BE2C (cell line): ENCODE measurements at regions not wholly inside any gene's neighbourhood (a gene's known extent, or its start where the extent isn't known, plus 50 kb on each side); places are given as distances from the start of the nearest gene placed in this dataset.
A peak's percentile ranks its signal among the peaks of the same experiment; 100 is the strongest.

Source experiments
- DNase-seq: peaks from one replicate; pipeline ENCODE4 v3.0.0-alpha.2; 2020
- H3K27me3 ChIP-seq: fragments of 250-450 bp; sonication (Bioruptor Pico); 2 replicates; pipeline ENCODE4 v1.5.1; 2020; ENCODE audit warnings: mild to moderate bottlenecking
- H3K36me3 ChIP-seq: fragments of 250-450 bp; sonication (Bioruptor Pico); 2 replicates; pipeline ENCODE4 v1.5.1; 2020; ENCODE audit warnings: mild to moderate bottlenecking
- H3K4me1 ChIP-seq: fragments of 250-450 bp; sonication (Bioruptor Pico); 2 replicates; pipeline ENCODE4 v1.5.1; 2020
- H3K4me3 ChIP-seq: 2 replicates; pipeline ENCODE4 v1.5.1; 2011; ENCODE audit warnings: low read depth, low read length
- H3K9me3 ChIP-seq: fragments of 250-450 bp; sonication (Bioruptor Pico); 2 replicates; pipeline ENCODE4 v1.5.1; 2020
- TF ChIP-seq, protein P1 (sequence below): IDR thresholded peaks from 2 replicates; pipeline ENCODE4 v1.5.1; 2012; ENCODE audit warnings: mild to moderate bottlenecking, low read depth, low read length

DNA sequence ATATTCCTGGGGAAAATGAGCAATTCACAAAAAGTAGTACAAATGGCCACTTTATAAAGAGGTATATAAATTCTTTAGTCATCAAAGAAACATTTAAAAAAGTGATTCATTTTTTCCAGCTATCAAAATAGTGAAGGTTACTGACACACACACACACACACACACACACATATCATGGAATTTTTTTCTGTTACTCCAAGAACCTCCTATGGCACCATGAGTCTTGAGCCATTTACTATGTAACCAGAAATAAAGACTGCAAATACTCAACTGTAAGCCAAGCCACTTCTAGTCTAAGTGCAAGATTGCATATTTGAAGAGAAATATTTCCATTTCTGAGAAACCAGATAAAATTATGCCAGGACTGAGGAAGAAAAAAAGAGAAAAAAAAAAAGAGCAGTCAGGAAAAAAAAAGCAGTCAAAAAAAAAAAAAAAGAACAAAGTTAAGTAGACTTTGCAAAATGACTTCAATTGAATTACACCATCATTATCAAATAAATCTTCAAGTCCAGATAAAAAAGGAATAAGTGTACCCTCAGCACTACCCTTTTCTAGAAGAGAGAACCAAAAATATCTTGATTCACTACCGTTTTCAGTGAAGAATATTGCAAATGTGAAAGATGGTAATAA lies 275.7 kb downstream of the DAD1 start:
- H3K9me3 ChIP-seq, result no peaks in the 10 kb centered on the region
- H3K27me3 ChIP-seq, result peaks cover 13% of the 10 kb centered on the region
- no peaks in the 10 kb centered on the region for H3K4me1 ChIP-seq
- TF ChIP-seq, protein P1, sequence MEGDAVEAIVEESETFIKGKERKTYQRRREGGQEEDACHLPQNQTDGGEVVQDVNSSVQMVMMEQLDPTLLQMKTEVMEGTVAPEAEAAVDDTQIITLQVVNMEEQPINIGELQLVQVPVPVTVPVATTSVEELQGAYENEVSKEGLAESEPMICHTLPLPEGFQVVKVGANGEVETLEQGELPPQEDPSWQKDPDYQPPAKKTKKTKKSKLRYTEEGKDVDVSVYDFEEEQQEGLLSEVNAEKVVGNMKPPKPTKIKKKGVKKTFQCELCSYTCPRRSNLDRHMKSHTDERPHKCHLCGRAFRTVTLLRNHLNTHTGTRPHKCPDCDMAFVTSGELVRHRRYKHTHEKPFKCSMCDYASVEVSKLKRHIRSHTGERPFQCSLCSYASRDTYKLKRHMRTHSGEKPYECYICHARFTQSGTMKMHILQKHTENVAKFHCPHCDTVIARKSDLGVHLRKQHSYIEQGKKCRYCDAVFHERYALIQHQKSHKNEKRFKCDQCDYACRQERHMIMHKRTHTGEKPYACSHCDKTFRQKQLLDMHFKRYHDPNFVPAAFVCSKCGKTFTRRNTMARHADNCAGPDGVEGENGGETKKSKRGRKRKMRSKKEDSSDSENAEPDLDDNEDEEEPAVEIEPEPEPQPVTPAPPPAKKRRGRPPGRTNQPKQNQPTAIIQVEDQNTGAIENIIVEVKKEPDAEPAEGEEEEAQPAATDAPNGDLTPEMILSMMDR, result no peak
- no peak overlapping the region for H3K4me3 ChIP-seq
- DNase-seq, result no peak
- no peaks in the 10 kb centered on the region for H3K36me3 ChIP-seq

GRCh38 chr14:22311636-22312035 lies 277.4 kb downstream of the DAD1 start:
- H3K4me1 ChIP-seq, result no peaks in the 10 kb centered on the region
- DNase-seq, result no peak
- TF ChIP-seq, protein P1, result no peak
- no peaks in the 10 kb centered on the region for H3K9me3 ChIP-seq
- H3K36me3 ChIP-seq, result no peaks in the 10 kb centered on the region
- H3K27me3 ChIP-seq, result peaks cover 18% of the 10 kb centered on the region
- H3K4me3 ChIP-seq, result no peak overlapping the region

DNA sequence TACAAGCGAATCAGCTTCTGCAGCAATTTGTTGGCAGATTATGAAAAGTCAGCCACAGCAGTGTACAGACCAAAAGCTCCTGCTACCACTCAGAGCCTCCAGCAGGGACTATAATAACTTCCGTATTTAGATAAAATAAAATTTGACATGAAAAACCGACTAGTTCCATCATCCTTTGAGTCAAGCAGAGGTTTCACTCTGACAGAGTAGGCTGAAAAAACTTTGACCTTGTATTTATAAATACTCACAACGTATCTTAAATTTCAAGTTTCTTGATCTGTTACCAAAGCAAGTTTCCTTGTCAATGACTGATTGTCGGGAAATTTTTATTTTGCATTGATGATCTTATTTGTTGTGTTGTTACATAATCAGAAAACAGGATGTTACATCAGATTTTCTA lies 283.4 kb downstream of the DAD1 start:
- H3K27me3 ChIP-seq, result peaks cover 35% of the 10 kb centered on the region
- TF ChIP-seq, protein P1, result no peak
- no peaks in the 10 kb centered on the region for H3K4me1 ChIP-seq
- H3K36me3 ChIP-seq, result no peaks in the 10 kb centered on the region
- no peak for DNase-seq
- no peaks in the 10 kb centered on the region for H3K9me3 ChIP-seq
- H3K4me3 ChIP-seq, result no peak overlapping the region

DNA sequence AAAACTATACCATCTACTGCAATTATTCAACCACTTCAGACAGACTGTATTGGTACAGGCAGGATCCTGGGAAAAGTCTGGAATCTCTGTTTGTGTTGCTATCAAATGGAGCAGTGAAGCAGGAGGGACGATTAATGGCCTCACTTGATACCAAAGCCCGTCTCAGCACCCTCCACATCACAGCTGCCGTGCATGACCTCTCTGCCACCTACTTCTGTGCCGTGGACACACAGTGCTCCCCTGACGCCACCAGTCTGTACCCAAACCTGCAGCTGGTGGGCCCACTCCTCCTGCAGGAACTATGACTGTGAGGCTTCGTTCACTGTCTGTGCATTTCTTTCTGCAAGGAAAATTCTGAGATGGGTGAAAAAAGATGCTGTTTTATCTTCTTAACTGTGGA lies 284.7 kb downstream of the DAD1 start:
- Histone ChIP-seq H3K27me3 (peaks cover 27% of the 10 kb centered on the region), H3K4me1 (no peaks in the 10 kb centered on the region), H3K9me3 (no peaks in the 10 kb centered on the region), H3K4me3 (no peak overlapping the region), H3K36me3 (no peaks in the 10 kb centered on the region)
- TF ChIP-seq, protein P1, result no peak
- no peak for DNase-seq

DNA sequence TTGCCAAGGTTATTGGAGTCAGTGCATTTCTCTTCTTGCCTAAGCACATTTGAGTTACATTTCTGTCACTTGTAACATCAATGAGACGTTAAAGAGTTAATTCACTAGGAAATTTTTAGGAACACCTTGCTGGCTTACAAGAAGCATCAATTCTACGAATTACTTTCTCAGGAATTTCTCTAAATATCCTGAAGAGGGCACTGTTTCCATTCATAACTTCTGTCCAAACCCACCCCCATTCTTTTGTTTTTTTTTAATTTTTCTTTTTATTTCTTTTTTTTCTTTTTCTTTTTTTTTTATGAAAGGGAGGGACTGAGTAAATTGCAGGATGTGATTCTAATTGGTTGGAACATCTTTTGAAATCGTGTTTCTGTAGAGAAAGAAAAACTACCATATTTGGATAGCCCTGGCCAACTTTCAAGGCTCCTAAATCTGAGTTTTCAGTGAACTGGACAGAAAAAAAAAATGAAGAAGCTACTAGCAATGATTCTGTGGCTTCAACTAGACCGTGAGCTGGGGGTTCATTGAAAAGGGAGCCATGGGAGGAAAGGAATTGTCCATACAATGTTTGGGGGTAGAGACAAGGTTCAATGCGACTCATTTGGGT lies 285.3 kb downstream of the DAD1 start:
- Histone ChIP-seq H3K27me3 (peaks cover 28% of the 10 kb centered on the region), H3K4me3 (no peak overlapping the region), H3K9me3 (no peaks in the 10 kb centered on the region), H3K36me3 (no peaks in the 10 kb centered on the region), H3K4me1 (no peaks in the 10 kb centered on the region)
- TF ChIP-seq, protein P1, result peak; percentile 48
- no peak for DNase-seq

- peaks cover 24% of the 10 kb centered on the region for H3K27me3 ChIP-seq
- H3K4me1 ChIP-seq, result no peaks in the 10 kb centered on the region
- TF ChIP-seq, protein P1, result no peak
- no peaks in the 10 kb centered on the region for H3K36me3 ChIP-seq
- H3K4me3 ChIP-seq, result no peak overlapping the region
- no peaks in the 10 kb centered on the region for H3K9me3 ChIP-seq
- DNase-seq, result no peak
These were observed 288.4 kb downstream of the DAD1 start for GRCh38 chr14:22300646-22301045.
